PC-3 (cell line): ENCODE measurements at regions not wholly inside any gene's neighbourhood (a gene's known extent, or its start where the extent isn't known, plus 50 kb on each side); places are given as distances from the start of the nearest gene placed in this dataset.

Experiments
- ATAC-seq: fragments of 200-7000 bp; cut with Tn5 transposase; 2 replicates; pipeline ENCODE4 v1.9.1; 2020; ENCODE audit warnings: mild to moderate bottlenecking, moderate library complexity
- BruUV-seq: library from RNA; stranded (reverse); fragments of 400-500 nt; replicated peaks from 2 replicates; lab custom pipeline; 2021; lab: Mats Ljungman, UMichigan
- CTCF ChIA-PET: fragments of 300-600 bp; sonication (Branson Sonifier 250); formaldehyde crosslinking; loops from one replicate; lab custom pipeline; 2022; ENCODE audit warnings: antibody characterized with exemption; lab: Charles Lee
- POLR2A ChIA-PET: fragments of 300-600 bp; sonication (Branson Sonifier 250); formaldehyde crosslinking; loops from one replicate; lab custom pipeline; 2022; ENCODE audit warnings: antibody characterized with exemption; ENCODE audit not compliant: unreplicated experiment; lab: Charles Lee
- DNase-seq: peaks from one replicate; pipeline ENCODE4 v3.0.0-alpha.2; 2015
- H2AFZ ChIP-seq: fragments of 300-600 bp; sonication (generic); 2 replicates; pipeline ENCODE4 v1.6.0; 2016; ENCODE audit warnings: antibody characterized with exemption, low read length
- H3F3A ChIP-seq: fragments of 300-600 bp; sonication (generic); one replicate; pipeline ENCODE4 v1.6.0; 2017; ENCODE audit warnings: antibody characterized with exemption, low read length, control low read depth, mild to moderate bottlenecking; ENCODE audit not compliant: unreplicated experiment
- H3K27ac ChIP-seq: fragments of 300-600 bp; sonication (generic); 2 replicates; pipeline ENCODE4 v1.5.1; 2016; ENCODE audit warnings: mild to moderate bottlenecking, low read length
- H3K27me3 ChIP-seq: fragments of 300-600 bp; sonication (generic); 2 replicates; pipeline ENCODE4 v1.6.1; 2016; ENCODE audit warnings: low read length, mixed read lengths
- H3K36me3 ChIP-seq: fragments of 300-600 bp; sonication (generic); 2 replicates; pipeline ENCODE4 v1.6.1; 2016; ENCODE audit warnings: low read depth, mixed run types, low read length, mixed read lengths
- H3K4me1 ChIP-seq: fragments of 300-600 bp; sonication (generic); 2 replicates; pipeline ENCODE4 v1.5.1; 2016; ENCODE audit warnings: low read length; ENCODE audit not compliant: insufficient read depth
- H3K4me2 ChIP-seq: fragments of 300-600 bp; sonication (generic); 2 replicates; pipeline ENCODE4 v1.6.0; 2016; ENCODE audit warnings: low read length
- H3K4me3 ChIP-seq: fragments of 300-600 bp; sonication (generic); 2 replicates; pipeline ENCODE4 v1.5.1; 2016; ENCODE audit warnings: mild to moderate bottlenecking, low read length, mixed read lengths
- H3K79me2 ChIP-seq: fragments of 300-600 bp; sonication (generic); 2 replicates; pipeline ENCODE4 v1.6.1; 2017; ENCODE audit warnings: low read length, mixed read lengths
- H3K9ac ChIP-seq: fragments of 300-600 bp; sonication (generic); 2 replicates; pipeline ENCODE4 v1.6.0; 2016; ENCODE audit warnings: mild to moderate bottlenecking, low read length
- H3K9me2 ChIP-seq: fragments of 300-600 bp; sonication (generic); replicated peaks from 2 replicates; pipeline ENCODE4 v1.6.1; 2016; ENCODE audit warnings: mixed run types, low read length, mixed read lengths
- H3K9me3 ChIP-seq: fragments of 300-600 bp; sonication (generic); 2 replicates; pipeline ENCODE4 v1.6.1; 2016; ENCODE audit warnings: low read length, mixed read lengths
- H4K20me1 ChIP-seq: fragments of 300-600 bp; sonication (generic); 2 replicates; pipeline ENCODE4 v1.6.1; 2016; ENCODE audit warnings: low read length, mixed read lengths
- EZH2 ChIP-seq: fragments of 300-600 bp; sonication (generic); IDR thresholded peaks from one replicate; pipeline ENCODE4 v1.6.1; 2017; ENCODE audit warnings: antibody characterized with exemption, mild to moderate bottlenecking, low read length; ENCODE audit not compliant: unreplicated experiment
- EZH2phosphoT487 ChIP-seq: fragments of 300-600 bp; sonication (generic); IDR thresholded peaks from 2 replicates; pipeline ENCODE4 v1.6.1; 2018; ENCODE audit warnings: mild to moderate bottlenecking, antibody characterized with exemption, low read length, borderline replicate concordance
- intact Hi-C: fragments of 100-400 bp; cut with micrococcal nuclease; formaldehyde crosslinking; loops from 2 replicates; pipeline ENCODE4 v1.9.0; 2023
- TF ChIP-seq, protein P1 (sequence below): fragments of 300-600 bp; sonication (generic); conservative IDR thresholded peaks from 2 replicates; pipeline ENCODE4 v1.5.1; 2017; ENCODE audit warnings: antibody characterized with exemption, low read depth, mild to moderate bottlenecking, low read length

DNA sequence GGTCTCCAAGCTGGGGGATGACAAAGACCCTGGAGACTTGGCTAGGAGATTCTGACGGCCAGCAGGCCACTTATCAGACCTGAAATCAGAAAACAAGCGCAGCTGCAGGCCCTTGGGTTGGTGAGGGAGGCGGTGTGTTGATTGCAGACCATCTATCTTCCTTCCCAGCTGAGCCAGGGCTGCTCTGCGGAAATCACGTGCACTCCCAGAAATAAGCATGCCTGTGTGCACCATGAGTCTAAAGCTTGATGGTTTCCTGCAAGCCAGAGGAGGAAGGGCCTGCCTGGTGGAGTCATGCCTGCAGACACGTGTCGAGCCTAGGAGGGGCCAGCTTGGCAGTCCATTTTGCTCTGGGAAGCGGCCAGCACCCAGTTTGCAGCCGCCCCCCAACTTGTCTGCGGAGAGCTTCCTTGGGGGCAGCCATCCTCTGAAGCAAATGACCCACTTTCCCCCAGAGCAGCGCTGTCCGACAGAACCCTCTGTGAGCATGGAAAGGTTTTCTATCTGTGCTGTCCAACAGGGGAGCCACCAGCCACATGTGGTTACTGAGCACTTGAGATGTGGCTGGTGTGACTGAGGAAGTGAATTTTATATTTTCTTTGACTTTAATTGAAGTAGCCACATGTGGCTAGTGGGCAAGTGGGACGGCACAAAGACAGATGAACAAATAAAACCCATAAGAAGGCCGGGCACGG lies 175.7 kb upstream of the BCOR start:
- Histone ChIP-seq H3K27me3 (no peaks in the 10 kb centered on the region), H3F3A (no peaks in the 10 kb centered on the region), H3K9me2 (no peaks in the 10 kb centered on the region), H3K36me3 (no peaks in the 10 kb centered on the region), H4K20me1 (no peaks in the 10 kb centered on the region), H2AFZ (no peak overlapping the region), H3K4me1 (no peaks in the 10 kb centered on the region), H3K9me3 (no peaks in the 10 kb centered on the region), H3K9ac (no peak overlapping the region), H3K4me2 (no peak overlapping the region), H3K79me2 (no peaks in the 10 kb centered on the region), H3K4me3 (no peak overlapping the region), H3K27ac (no peak overlapping the region)
- ChIA-PET CTCF (no interaction called here), POLR2A (no interaction called here)
- TF ChIP-seq, protein P1, sequence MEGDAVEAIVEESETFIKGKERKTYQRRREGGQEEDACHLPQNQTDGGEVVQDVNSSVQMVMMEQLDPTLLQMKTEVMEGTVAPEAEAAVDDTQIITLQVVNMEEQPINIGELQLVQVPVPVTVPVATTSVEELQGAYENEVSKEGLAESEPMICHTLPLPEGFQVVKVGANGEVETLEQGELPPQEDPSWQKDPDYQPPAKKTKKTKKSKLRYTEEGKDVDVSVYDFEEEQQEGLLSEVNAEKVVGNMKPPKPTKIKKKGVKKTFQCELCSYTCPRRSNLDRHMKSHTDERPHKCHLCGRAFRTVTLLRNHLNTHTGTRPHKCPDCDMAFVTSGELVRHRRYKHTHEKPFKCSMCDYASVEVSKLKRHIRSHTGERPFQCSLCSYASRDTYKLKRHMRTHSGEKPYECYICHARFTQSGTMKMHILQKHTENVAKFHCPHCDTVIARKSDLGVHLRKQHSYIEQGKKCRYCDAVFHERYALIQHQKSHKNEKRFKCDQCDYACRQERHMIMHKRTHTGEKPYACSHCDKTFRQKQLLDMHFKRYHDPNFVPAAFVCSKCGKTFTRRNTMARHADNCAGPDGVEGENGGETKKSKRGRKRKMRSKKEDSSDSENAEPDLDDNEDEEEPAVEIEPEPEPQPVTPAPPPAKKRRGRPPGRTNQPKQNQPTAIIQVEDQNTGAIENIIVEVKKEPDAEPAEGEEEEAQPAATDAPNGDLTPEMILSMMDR: no peak
- TF ChIP-seq EZH2 (no peak), EZH2phosphoT487 (no peak)
- DNase-seq (no peak), ATAC-seq (no peak)
- no TSS peak for BruUV-seq
- intact Hi-C loops: no loop called here

DNA sequence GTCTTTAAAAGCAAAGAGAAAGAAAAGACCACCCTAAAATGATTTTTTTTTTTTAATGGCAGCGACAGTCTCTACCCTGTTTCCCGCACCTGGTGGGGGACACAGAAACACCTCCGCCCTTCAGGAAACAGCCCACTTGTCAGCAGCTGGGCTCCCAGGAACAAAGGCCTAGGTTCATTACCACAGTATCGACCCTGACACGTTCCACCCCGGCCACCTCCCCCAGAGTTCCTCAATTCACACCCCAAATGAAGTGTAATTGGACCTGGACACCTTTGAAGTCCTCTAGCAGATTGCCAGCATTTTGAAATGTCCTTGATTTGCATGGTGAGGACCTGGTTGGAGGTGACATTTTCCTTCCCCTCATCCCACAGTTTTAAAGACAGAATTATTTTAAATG lies 175.0 kb upstream of the BCOR start:
- Histone ChIP-seq H3K27me3 (no peaks in the 10 kb centered on the region), H3K27ac (no peak overlapping the region), H3K79me2 (no peaks in the 10 kb centered on the region), H3K9me3 (no peaks in the 10 kb centered on the region), H3K4me3 (no peak overlapping the region), H3K4me1 (no peaks in the 10 kb centered on the region), H4K20me1 (no peaks in the 10 kb centered on the region), H3K9me2 (no peaks in the 10 kb centered on the region), H3K4me2 (no peak overlapping the region), H2AFZ (no peak overlapping the region), H3K9ac (no peak overlapping the region), H3K36me3 (no peaks in the 10 kb centered on the region), H3F3A (no peaks in the 10 kb centered on the region)
- TF ChIP-seq EZH2 (no peak), EZH2phosphoT487 (no peak)
- TF ChIP-seq, protein P1: no peak
- intact Hi-C loops: no loop called here
- ChIA-PET POLR2A (no interaction called here), CTCF (no interaction called here)
- no peak for DNase-seq
- ATAC-seq: no peak
- BruUV-seq: no TSS peak

DNA sequence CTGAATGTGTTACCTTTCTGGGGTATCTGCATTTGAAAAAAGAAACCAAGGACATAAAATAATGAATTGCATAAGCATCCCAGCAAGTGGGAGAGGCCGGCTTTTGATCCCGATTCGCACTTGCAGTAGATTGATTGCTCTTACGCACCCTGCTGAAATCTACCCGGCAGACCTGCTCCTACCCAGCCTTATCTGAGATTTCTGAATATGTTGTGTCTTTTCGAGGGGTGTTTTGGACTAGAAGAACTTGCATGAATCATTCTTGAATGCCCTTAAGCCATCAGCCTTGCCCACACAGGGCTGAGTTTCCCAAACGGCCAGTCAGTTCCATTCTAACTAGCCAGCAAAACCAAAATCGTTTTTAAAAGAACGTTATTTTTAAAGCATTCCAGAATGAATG lies 174.4 kb upstream of the BCOR start:
- BruUV-seq: no TSS peak
- intact Hi-C loops: no loop called here
- POLR2A ChIA-PET: no interaction called here

More for the DNA sequence above, 174.4 kb upstream of the BCOR start:
- Histone ChIP-seq H3K36me3 (no peaks in the 10 kb centered on the region), H2AFZ (no peak overlapping the region), H3K4me3 (no peak overlapping the region), H3K79me2 (no peaks in the 10 kb centered on the region), H3K9me2 (no peaks in the 10 kb centered on the region), H3K27me3 (no peaks in the 10 kb centered on the region), H3K4me2 (no peak overlapping the region), H4K20me1 (no peaks in the 10 kb centered on the region), H3K9ac (no peak overlapping the region), H3K4me1 (peaks cover 6% of the 10 kb centered on the region; the same call in 1 of the 2 replicates), H3K27ac (no peak overlapping the region), H3F3A (no peaks in the 10 kb centered on the region), H3K9me3 (no peaks in the 10 kb centered on the region)
- CTCF ChIA-PET: no interaction called here
- ATAC-seq (no peak), DNase-seq (no peak)
- TF ChIP-seq EZH2 (no peak), EZH2phosphoT487 (no peak)
- TF ChIP-seq, protein P1: no peak
